C4-2B (cell line): ENCODE measurements at regions not wholly inside any gene's neighbourhood (a gene's known extent, or its start where the extent isn't known, plus 50 kb on each side); places are given as distances from the start of the nearest gene placed in this dataset.
"Not testable (repeated sequence)": the region's sequence is repeated elsewhere in the genome, so short reads cannot be mapped to it uniquely, and the experiment has no call there.

Experiments used
- CTCF ChIP-seq: fragments of 450-650 bp; conservative IDR thresholded peaks from 2 replicates; pipeline ENCODE4 v1.5.1; 2017; ENCODE audit warnings: mild to moderate bottlenecking
- ZFX ChIP-seq: fragments of 450-650 bp; IDR thresholded peaks from 2 replicates; pipeline ENCODE4 v1.6.1; 2017

GRCh38 chr2:123683797-123684196 is 341.3 kb upstream of the CNTNAP5 start:
- TF ChIP-seq CTCF, ZFX: not testable (repeated sequence)
